ENCODE measurements at regions not wholly inside any gene's neighbourhood (a gene's known extent, or its start where the extent isn't known, plus 50 kb on each side); places are given as distances from the start of the nearest gene placed in this dataset.

GRCh38 chrX:33989936-33990335 is 142.2 kb downstream of the FAM47A start:
- DNase-seq (ENCODE audit: extremely low spot score), result no peak
- CTCF ChIA-PET, result no interaction called here
- TF ChIP-seq ZNF384 (IDR thresholded peaks at IDR 0.05) (no peak), BHLHE40 (IDR thresholded peaks at IDR 0.05; ENCODE audit: borderline replicate concordance) (no peak), HDGF (IDR thresholded peaks at IDR 0.05; ENCODE audit: borderline replicate concordance) (no peak), ARNT (IDR thresholded peaks at IDR 0.05) (no peak), L3MBTL2 (conservative IDR thresholded peaks at IDR 0.05) (no peak), FOXA1 (IDR thresholded peaks at IDR 0.05) (no peak), ELF4 (IDR thresholded peaks at IDR 0.05) (no peak), TARDBP (IDR thresholded peaks at IDR 0.05) (no peak), NFRKB (IDR thresholded peaks at IDR 0.05) (no peak), FOXM1 (IDR thresholded peaks at IDR 0.05; ENCODE audit: borderline replicate concordance) (no peak), PKNOX1 (IDR thresholded peaks at IDR 0.05) (no peak), LEF1 (IDR thresholded peaks at IDR 0.05; ENCODE audit: borderline replicate concordance) (no peak), SP1 (IDR thresholded peaks at IDR 0.05) (no peak), SUZ12 (IDR thresholded peaks at IDR 0.05) (no peak), FOXK2 (IDR thresholded peaks at IDR 0.05) (no peak), CTBP1 (IDR thresholded peaks at IDR 0.05; ENCODE audit: borderline replicate concordance) (no peak)
- POLR2A ChIA-PET, result no interaction called here

- TF ChIP-seq PKNOX1 (IDR thresholded peaks at IDR 0.05) (no peak), TARDBP (IDR thresholded peaks at IDR 0.05) (no peak), FOXM1 (IDR thresholded peaks at IDR 0.05; ENCODE audit: borderline replicate concordance) (no peak), SUZ12 (IDR thresholded peaks at IDR 0.05) (no peak), CTBP1 (IDR thresholded peaks at IDR 0.05; ENCODE audit: borderline replicate concordance) (no peak), FOXK2 (IDR thresholded peaks at IDR 0.05) (no peak), NFRKB (IDR thresholded peaks at IDR 0.05) (no peak), LEF1 (IDR thresholded peaks at IDR 0.05; ENCODE audit: borderline replicate concordance) (no peak), HDGF (IDR thresholded peaks at IDR 0.05; ENCODE audit: borderline replicate concordance) (no peak), SP1 (IDR thresholded peaks at IDR 0.05) (no peak), FOXA1 (IDR thresholded peaks at IDR 0.05) (no peak), L3MBTL2 (conservative IDR thresholded peaks at IDR 0.05) (no peak), ZNF384 (IDR thresholded peaks at IDR 0.05) (no peak)
- POLR2A ChIA-PET, result no interaction called here
Observed at GRCh38 chrX:33987458-33987857, 144.7 kb downstream of the FAM47A start.

GRCh38 chrX:33974676-33975075 is 157.4 kb downstream of the FAM47A start:
- TF ChIP-seq L3MBTL2 (conservative IDR thresholded peaks at IDR 0.05) (no peak), HDGF (IDR thresholded peaks at IDR 0.05; ENCODE audit: borderline replicate concordance) (no peak)
- no peak for DNase-seq (ENCODE audit: extremely low spot score)
- POLR2A ChIA-PET, result no interaction called here
- CTCF ChIA-PET, result no interaction called here

More at GRCh38 chrX:33987458-33987857, 144.7 kb downstream of the FAM47A start:
- no peak for DNase-seq (ENCODE audit: extremely low spot score)
- CTCF ChIA-PET, result no interaction called here

GRCh38 chrX:33970028-33970967 is 161.8 kb downstream of the FAM47A start:
- no peak for TF ChIP-seq PKNOX1 (IDR thresholded peaks at IDR 0.05)
- TF ChIP-seq FOXK2 (IDR thresholded peaks at IDR 0.05), result no peak
- ChIA-PET CTCF (no interaction called here), POLR2A (no interaction called here)
- no peak for DNase-seq (ENCODE audit: extremely low spot score)

GRCh38 chrX:33969105-33969504 is 163.0 kb downstream of the FAM47A start:
- no peak for TF ChIP-seq L3MBTL2 (conservative IDR thresholded peaks at IDR 0.05)
- no peak for TF ChIP-seq PKNOX1 (IDR thresholded peaks at IDR 0.05)
- no peak for TF ChIP-seq FOXA1 (IDR thresholded peaks at IDR 0.05)
- no peak for TF ChIP-seq SUZ12 (IDR thresholded peaks at IDR 0.05)
- TF ChIP-seq TARDBP (IDR thresholded peaks at IDR 0.05), result no peak
- TF ChIP-seq ZNF384 (IDR thresholded peaks at IDR 0.05), result no peak
- TF ChIP-seq CTBP1 (IDR thresholded peaks at IDR 0.05; ENCODE audit: borderline replicate concordance), result no peak
- TF ChIP-seq ARNT (IDR thresholded peaks at IDR 0.05), result no peak
- no peak for TF ChIP-seq NFRKB (IDR thresholded peaks at IDR 0.05)
- TF ChIP-seq HDGF (IDR thresholded peaks at IDR 0.05; ENCODE audit: borderline replicate concordance), result no peak
- no peak for TF ChIP-seq BHLHE40 (IDR thresholded peaks at IDR 0.05; ENCODE audit: borderline replicate concordance)
- TF ChIP-seq FOXK2 (IDR thresholded peaks at IDR 0.05), result no peak
- TF ChIP-seq FOXM1 (IDR thresholded peaks at IDR 0.05; ENCODE audit: borderline replicate concordance), result no peak
- no peak for TF ChIP-seq ELF4 (IDR thresholded peaks at IDR 0.05)
- no peak for TF ChIP-seq SP1 (IDR thresholded peaks at IDR 0.05)
- no peak for TF ChIP-seq LEF1 (IDR thresholded peaks at IDR 0.05; ENCODE audit: borderline replicate concordance)
- no peak for DNase-seq (ENCODE audit: extremely low spot score)
- POLR2A ChIA-PET, result no interaction called here
- CTCF ChIA-PET, result no interaction called here

- no peak for DNase-seq (ENCODE audit: extremely low spot score)
- POLR2A ChIA-PET, result no interaction called here
- CTCF ChIA-PET, result no interaction called here
- TF ChIP-seq PKNOX1 (IDR thresholded peaks at IDR 0.05), result no peak
- no peak for TF ChIP-seq LEF1 (IDR thresholded peaks at IDR 0.05; ENCODE audit: borderline replicate concordance)
- TF ChIP-seq NFRKB (IDR thresholded peaks at IDR 0.05), result no peak
- no peak for TF ChIP-seq ELF4 (IDR thresholded peaks at IDR 0.05)
- no peak for TF ChIP-seq L3MBTL2 (conservative IDR thresholded peaks at IDR 0.05)
- TF ChIP-seq BHLHE40 (IDR thresholded peaks at IDR 0.05; ENCODE audit: borderline replicate concordance), result no peak
- no peak for TF ChIP-seq SUZ12 (IDR thresholded peaks at IDR 0.05)
- TF ChIP-seq FOXM1 (IDR thresholded peaks at IDR 0.05; ENCODE audit: borderline replicate concordance), result no peak
- TF ChIP-seq FOXA1 (IDR thresholded peaks at IDR 0.05), result no peak
- TF ChIP-seq TARDBP (IDR thresholded peaks at IDR 0.05), result no peak
- no peak for TF ChIP-seq CTBP1 (IDR thresholded peaks at IDR 0.05; ENCODE audit: borderline replicate concordance)
- no peak for TF ChIP-seq ZNF384 (IDR thresholded peaks at IDR 0.05)
- TF ChIP-seq SP1 (IDR thresholded peaks at IDR 0.05), result no peak
- TF ChIP-seq HDGF (IDR thresholded peaks at IDR 0.05; ENCODE audit: borderline replicate concordance), result no peak
- TF ChIP-seq ARNT (IDR thresholded peaks at IDR 0.05), result no peak
- no peak for TF ChIP-seq FOXK2 (IDR thresholded peaks at IDR 0.05)
Observed at GRCh38 chrX:33968611-33969010, 163.5 kb downstream of the FAM47A start.
